SK-N-MC (cell line): ENCODE measurements at regions not wholly inside any gene's neighbourhood (a gene's known extent, or its start where the extent isn't known, plus 50 kb on each side); places are given as distances from the start of the nearest gene placed in this dataset.

Experiments used
- EZH2 ChIP-seq: fragments of 200-600 bp; sonication (generic); IDR thresholded peaks from one replicate; pipeline ENCODE4 v1.6.1; 2017; ENCODE audit warnings: antibody characterized with exemption
- FOXP2 ChIP-seq: optimal IDR thresholded peaks from 2 replicates; pipeline ENCODE3; 2011; ENCODE audit warnings: mild to moderate bottlenecking, moderate library complexity; ENCODE audit not compliant: insufficient read depth; ENCODE audit errors: extremely low read length, control extremely low read depth
- POLR2AphosphoS5 ChIP-seq: IDR thresholded peaks from 2 replicates; pipeline ENCODE4 v1.6.1; 2012; ENCODE audit warnings: mild to moderate bottlenecking, low read depth, low read length, borderline replicate concordance

GRCh38 chr10:128306966-128307365 is 180.7 kb upstream of the MKI67 start:
- TF ChIP-seq FOXP2 (no peak), POLR2AphosphoS5 (no peak), EZH2 (no peak)
